ENCODE measurements at regions not wholly inside any gene's neighbourhood (a gene's known extent, or its start where the extent isn't known, plus 50 kb on each side); places are given as distances from the start of the nearest gene placed in this dataset.

DNA sequence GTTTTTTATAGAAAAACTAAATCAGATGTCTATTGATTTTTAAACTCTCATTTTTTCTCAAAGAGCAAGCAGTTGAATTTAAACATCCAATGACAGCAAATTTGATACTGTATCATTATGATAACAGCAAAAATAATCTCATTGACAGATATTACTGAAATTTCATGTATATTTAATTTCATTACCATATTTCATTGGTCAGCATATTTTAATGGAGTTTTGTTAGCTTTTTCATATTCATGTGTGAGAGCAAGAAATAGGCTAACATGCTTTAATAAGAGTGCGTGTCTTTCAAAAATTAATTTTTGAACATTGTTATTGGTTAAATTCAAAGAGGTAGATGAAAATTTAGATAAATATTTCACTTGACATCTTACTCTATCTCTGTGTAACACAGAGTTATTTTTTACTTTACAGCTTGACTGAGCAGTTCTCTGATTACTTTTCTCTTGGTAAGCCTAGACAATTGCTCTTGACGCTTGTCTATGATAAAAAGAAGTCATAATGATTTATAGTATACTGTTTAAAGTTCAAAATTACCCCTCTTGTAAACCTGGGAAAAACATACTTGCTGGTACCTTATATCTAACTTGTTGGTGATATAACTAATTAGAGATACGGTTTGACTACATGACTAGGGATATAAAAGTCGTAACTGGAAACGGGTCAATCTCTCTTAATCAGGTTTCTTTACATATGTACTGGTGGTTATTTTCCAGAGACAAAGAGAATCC lies 732.3 kb upstream of the NCAM2 start:
- TF ChIP-seq, protein P1, sequence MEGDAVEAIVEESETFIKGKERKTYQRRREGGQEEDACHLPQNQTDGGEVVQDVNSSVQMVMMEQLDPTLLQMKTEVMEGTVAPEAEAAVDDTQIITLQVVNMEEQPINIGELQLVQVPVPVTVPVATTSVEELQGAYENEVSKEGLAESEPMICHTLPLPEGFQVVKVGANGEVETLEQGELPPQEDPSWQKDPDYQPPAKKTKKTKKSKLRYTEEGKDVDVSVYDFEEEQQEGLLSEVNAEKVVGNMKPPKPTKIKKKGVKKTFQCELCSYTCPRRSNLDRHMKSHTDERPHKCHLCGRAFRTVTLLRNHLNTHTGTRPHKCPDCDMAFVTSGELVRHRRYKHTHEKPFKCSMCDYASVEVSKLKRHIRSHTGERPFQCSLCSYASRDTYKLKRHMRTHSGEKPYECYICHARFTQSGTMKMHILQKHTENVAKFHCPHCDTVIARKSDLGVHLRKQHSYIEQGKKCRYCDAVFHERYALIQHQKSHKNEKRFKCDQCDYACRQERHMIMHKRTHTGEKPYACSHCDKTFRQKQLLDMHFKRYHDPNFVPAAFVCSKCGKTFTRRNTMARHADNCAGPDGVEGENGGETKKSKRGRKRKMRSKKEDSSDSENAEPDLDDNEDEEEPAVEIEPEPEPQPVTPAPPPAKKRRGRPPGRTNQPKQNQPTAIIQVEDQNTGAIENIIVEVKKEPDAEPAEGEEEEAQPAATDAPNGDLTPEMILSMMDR (conservative IDR thresholded peaks at IDR 0.05; ENCODE audit: low read depth, low read length), result no peak
- H3K4me3 ChIP-seq (ENCODE audit: low read length), result no peak overlapping the region
- no peak for DNase-seq (ENCODE audit: low read depth)

DNA sequence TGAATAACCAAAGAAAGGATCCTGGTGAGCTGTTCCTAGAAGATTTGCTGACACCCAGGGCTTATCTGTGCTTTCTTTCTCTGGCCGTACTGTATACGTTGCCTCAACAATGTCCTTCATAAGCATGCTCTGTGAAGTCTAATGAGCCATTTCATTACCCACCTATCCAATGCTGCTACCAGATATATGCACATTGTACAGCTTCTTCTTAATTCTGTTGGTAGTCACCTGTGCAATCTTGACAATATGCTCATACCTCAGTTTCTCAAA lies 731.8 kb upstream of the NCAM2 start:
- H3K4me3 ChIP-seq (ENCODE audit: low read length), result no peak overlapping the region
- no peak for DNase-seq (ENCODE audit: low read depth)
- TF ChIP-seq, protein P1 (conservative IDR thresholded peaks at IDR 0.05; ENCODE audit: low read depth, low read length), result no peak

DNA sequence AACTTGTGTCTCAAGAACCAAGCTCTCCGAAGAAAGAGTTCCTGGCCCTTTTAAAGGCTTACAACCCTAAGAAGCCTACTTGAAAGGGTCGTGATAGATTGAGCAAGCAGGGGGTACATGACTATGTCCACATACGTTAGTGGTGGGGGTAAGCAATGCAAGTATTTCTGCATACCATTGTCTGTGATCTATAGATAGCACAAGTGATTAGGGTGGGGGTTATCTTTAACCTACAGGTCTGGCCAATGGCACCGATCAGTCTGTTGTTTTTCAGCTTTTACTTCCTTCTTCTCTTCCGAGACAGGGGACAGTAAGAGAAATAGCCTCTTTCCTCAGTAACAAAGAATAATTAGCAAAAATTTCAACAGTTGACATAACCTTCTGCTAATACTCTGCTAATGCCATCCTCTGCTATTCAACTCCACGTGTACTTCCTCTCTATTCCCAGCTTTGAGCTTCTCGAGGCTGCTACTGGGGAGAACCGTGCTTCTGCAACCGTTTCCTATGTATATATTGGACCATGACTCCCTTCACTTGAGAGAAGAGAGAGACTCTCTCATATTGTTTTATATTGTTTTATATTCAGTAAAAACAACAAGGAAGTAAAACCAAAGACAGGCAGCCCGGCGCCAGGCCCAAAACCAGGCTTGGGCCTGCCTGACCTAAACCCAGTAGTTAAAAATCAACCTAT lies 727.7 kb upstream of the NCAM2 start:
- no peak for DNase-seq (ENCODE audit: low read depth)
- H3K4me3 ChIP-seq (ENCODE audit: low read length), result no peak overlapping the region
- TF ChIP-seq, protein P1 (conservative IDR thresholded peaks at IDR 0.05; ENCODE audit: low read depth, low read length), result no peak

DNA sequence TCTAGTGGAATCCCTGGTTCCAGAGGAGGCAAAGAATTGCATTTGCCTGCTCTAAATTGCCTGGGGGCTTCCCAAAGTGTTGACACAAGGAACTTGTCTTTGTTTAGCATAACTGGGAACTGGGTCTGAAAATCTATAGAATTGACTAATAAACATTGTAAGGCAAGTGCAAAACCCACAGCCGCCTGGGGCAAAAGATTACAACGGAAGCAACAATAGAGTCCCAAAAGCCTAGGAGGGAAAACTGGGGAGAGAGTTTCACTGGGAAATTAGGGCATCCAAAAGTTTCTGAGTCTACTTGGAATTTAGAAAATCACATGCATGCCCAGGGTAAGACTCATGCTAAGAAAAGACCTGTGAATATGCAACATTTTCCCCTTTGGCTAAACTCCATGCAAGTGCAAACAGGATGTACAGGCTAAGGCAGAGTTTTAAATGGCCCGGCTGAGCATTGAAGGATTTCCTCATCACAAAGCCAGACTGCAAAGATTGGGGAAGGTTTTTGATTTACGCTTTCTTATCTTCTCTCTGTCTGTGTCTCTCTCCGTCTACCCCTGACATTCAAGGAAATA lies 725.3 kb upstream of the NCAM2 start:
- no peak for DNase-seq (ENCODE audit: low read depth)
- no peak overlapping the region for H3K4me3 ChIP-seq (ENCODE audit: low read length)

DNA sequence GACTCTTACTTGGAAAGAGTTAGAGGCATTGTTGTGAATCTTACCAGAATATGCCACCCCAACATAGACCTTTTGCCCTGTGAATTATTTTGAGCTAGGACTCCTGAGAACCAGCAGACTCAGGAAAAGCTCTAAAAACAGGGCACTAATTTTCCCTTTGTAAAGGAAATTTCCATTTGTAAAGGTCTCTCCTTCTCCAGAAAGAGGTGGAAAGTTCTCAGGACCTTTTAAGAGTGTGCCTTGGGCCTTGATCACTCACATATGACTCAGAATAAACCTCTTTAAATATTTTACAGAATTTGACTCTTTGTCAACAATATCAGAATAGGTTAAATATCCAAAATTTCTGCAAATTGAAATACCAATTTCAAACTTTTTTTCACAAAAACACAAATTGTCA lies 721.8 kb upstream of the NCAM2 start:
- DNase-seq (ENCODE audit: low read depth), result no peak
- TF ChIP-seq, protein P1 (conservative IDR thresholded peaks at IDR 0.05; ENCODE audit: low read depth, low read length), result no peak
- H3K4me3 ChIP-seq (ENCODE audit: low read length), result no peak overlapping the region

More for the DNA sequence above, 725.3 kb upstream of the NCAM2 start:
- TF ChIP-seq, protein P1 (conservative IDR thresholded peaks at IDR 0.05; ENCODE audit: low read depth, low read length), result no peak

DNA sequence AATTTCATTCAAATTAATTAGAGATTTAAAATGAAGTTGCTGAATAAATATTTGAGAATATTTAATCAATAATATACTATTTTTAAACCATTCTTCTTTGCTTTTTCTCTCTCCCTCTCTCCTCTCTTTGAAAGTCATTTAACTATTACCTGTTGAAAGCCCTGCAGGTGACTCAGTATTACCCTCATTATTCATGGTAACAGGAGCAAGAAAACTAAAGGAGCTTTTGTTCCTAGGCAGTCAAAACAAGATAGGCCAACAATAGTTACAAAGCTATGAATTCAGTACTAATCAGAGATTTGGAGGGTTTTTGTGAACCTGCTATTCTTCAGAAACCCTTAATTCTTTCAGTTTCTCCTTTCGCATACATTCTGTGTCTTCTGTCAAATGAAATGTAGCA lies 721.3 kb upstream of the NCAM2 start:
- TF ChIP-seq, protein P1 (conservative IDR thresholded peaks at IDR 0.05; ENCODE audit: low read depth, low read length), result no peak
- DNase-seq (ENCODE audit: low read depth), result no peak
- no peak overlapping the region for H3K4me3 ChIP-seq (ENCODE audit: low read length)

DNA sequence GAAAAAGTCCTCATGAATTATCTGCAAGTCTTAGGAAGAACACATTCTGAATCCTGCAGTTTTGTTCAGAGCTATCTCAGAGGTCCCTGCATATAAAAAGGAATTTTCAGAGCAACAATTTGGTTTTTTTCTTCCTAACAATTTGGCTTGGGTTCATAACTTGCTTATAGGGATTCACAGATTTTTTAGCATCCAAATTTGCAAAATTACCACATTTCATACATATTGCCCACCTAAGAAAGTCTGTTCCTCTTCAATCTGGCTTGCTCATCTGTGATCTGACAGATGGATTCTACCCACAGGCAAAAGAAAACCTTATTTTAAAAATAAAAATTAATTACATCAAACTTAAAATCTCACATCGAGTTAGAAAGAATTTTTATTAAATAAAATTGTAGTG lies 714.4 kb upstream of the NCAM2 start:
- TF ChIP-seq, protein P1 (conservative IDR thresholded peaks at IDR 0.05; ENCODE audit: low read depth, low read length), result no peak
- no peak for DNase-seq (ENCODE audit: low read depth)
- H3K4me3 ChIP-seq (ENCODE audit: low read length), result no peak overlapping the region
